LNCaP clone FGC (cell line): ENCODE measurements at regions not wholly inside any gene's neighbourhood (a gene's known extent, or its start where the extent isn't known, plus 50 kb on each side); places are given as distances from the start of the nearest gene placed in this dataset.
A peak's percentile ranks its signal among the peaks of the same experiment; 100 is the strongest.

Experiments
- DNase-seq: peaks from one replicate; pipeline ENCODE4 v3.0.0-alpha.2; 2011; ENCODE audit warnings: low read depth
- H3K4me3 ChIP-seq: 2 replicates; pipeline ENCODE4 v1.5.1; 2011; ENCODE audit warnings: mild to moderate bottlenecking, low read depth, low read length, control low read depth
- CTCF ChIP-seq: IDR thresholded peaks from 2 replicates; pipeline ENCODE4 v1.5.1; 2012; ENCODE audit warnings: mild to moderate bottlenecking; ENCODE audit not compliant: control insufficient read depth, insufficient read depth; ENCODE audit errors: extremely low read depth

GRCh38 chr21:28159396-28159795, 833.3 kb downstream of the LTN1 start:
- no peak for TF ChIP-seq CTCF
- no peak overlapping the region for H3K4me3 ChIP-seq
- DNase-seq = no peak

- no peak for TF ChIP-seq CTCF
- no peak for DNase-seq
- no peak overlapping the region for H3K4me3 ChIP-seq
Measured at GRCh38 chr21:28156590-28156989, 836.1 kb downstream of the LTN1 start.

GRCh38 chr21:28154121-28154520, 838.6 kb downstream of the LTN1 start:
- no peak for TF ChIP-seq CTCF
- no peak for DNase-seq
- H3K4me3 ChIP-seq = no peak overlapping the region

- TF ChIP-seq CTCF = no peak
Measured at GRCh38 chr21:28152732-28153131, 839.9 kb downstream of the LTN1 start.

DNA sequence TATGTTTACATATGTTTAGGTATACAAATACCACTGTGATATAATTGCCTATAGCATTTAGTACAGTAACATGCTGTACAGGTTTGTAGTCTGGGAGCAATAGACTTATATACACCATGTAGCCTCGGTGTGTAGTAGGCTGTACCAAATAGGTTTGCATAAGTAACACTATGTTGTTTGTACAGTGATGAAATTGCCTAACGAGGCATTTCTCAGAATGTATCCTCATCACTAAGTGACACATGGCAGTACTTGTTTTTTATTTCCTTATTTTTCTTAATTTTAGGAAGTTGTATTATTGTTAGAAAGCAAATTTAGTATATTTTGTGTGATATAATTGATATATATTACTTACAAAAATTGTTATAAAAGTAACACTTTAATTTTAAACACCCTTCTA, 840.9 kb downstream of the LTN1 start:
- DNase-seq = peak; percentile 46
- TF ChIP-seq CTCF = no peak

More at GRCh38 chr21:28152732-28153131, 839.9 kb downstream of the LTN1 start:
- no peak overlapping the region for H3K4me3 ChIP-seq
- DNase-seq = no peak

GRCh38 chr21:28150778-28151177, 841.9 kb downstream of the LTN1 start:
- H3K4me3 ChIP-seq = no peak overlapping the region
- no peak for TF ChIP-seq CTCF
- DNase-seq = peak; percentile 25

More for the DNA sequence above, 840.9 kb downstream of the LTN1 start:
- no peak overlapping the region for H3K4me3 ChIP-seq

DNA sequence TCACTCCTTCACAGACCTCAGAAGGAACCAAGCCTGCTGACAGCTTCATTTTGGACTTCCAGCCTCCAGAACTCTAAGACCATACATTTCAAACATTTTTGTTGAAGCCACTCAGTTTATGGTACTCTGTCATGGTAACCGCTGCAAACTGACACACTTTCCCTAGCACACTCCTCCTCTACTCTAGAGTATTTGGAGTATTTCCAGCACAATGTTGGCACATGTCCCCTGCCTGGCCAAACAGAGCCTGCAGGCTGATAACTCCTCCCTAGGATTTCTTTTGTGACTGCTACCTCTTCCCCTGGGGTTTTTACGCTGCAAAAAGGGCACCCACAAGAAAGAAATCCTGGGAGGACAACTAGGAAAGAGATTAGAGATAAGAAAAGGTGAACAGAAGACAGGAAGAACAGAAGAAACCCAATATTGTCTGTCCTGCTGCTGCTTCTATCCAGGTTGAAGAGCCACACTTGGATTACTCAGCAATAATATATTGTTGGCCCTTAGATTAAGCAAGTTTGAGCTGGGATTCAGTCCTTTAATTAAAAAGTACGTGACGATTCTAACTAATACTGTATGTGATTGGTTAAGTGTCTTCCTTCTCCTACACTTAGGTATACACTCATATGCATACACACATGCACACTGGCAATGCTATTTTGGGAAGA, 844.1 kb downstream of the LTN1 start:
- DNase-seq = no peak
- no peak overlapping the region for H3K4me3 ChIP-seq
- no peak for TF ChIP-seq CTCF
